ENCODE measurements at regions not wholly inside any gene's neighbourhood (a gene's known extent, or its start where the extent isn't known, plus 50 kb on each side); places are given as distances from the start of the nearest gene placed in this dataset.

DNA sequence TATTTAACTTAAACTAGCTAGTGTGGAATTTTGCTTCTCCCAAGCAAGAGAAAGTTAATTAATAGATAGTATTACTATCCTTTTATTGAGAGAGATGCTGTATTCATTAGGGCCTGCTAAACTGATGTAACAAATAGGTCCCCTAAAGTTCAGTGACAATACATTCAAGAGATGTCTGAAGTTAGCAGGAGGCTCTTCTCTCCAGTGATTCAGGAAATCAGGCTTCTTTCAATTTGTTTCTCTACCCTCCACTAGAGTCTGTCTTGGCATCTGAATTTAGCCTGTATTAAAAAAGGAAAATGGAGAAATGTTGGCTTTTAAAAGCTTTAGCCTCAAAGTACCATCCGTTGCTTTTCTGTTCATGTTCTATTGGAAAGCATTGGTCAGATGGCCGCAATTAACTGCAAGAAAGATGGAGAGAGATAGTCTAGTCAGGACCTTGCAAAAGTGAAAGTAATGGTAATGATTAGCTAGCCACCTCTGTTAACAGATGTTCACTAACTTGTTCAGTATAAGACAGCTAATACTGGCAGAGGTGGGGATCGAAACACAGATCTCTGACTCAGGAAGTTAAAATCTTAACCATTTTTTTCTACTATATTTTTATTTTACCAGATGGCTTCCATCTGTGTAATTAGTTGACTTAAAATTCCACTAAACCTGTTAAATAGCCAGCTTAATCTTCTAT lies 786.8 kb downstream of the TMTC2 start:
- H3K4me3 ChIP-seq (ENCODE audit: low read depth, low read length), result no peak overlapping the region

DNA sequence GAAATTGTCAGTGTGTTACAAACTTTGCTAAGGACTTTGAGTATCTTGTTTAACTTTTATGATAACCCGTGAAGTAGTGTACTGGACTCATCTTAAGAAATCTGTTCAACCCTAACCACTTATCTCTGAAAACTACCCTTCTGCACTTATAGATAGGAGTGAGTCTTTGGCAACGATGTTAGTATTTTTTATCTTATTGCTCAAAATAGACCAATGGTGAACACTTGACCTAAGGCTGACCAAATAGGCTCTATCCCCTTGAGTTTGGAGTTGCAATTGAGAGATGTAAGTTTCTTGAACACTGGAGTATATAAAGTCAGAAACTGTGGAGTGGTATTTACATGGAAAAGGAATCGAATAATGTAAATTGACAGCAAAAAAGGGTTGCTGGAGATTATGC lies 786.1 kb downstream of the TMTC2 start:
- Histone ChIP-seq H3K27ac (no peak overlapping the region), H3K4me3 (ENCODE audit: low read depth, low read length) (no peak overlapping the region), H3K9me3 (ENCODE audit: severe bottlenecking) (no peaks in the 10 kb centered on the region), H3K36me3 (no peaks in the 10 kb centered on the region), H3K27me3 (ENCODE audit: insufficient read depth, low read depth, severe bottlenecking) (no peaks in the 10 kb centered on the region)
- DNase-seq, result no peak
- no peak for TF ChIP-seq CTCF (IDR thresholded peaks at IDR 0.05; ENCODE audit: low read depth, low read length)

More for the DNA sequence above, 786.8 kb downstream of the TMTC2 start:
- no peak for TF ChIP-seq CTCF (IDR thresholded peaks at IDR 0.05; ENCODE audit: low read depth, low read length)
- DNase-seq, result no peak
- Histone ChIP-seq H3K9me3 (ENCODE audit: severe bottlenecking) (no peaks in the 10 kb centered on the region), H3K36me3 (no peaks in the 10 kb centered on the region), H3K27ac (no peak overlapping the region), H3K27me3 (ENCODE audit: insufficient read depth, low read depth, severe bottlenecking) (no peaks in the 10 kb centered on the region)

DNA sequence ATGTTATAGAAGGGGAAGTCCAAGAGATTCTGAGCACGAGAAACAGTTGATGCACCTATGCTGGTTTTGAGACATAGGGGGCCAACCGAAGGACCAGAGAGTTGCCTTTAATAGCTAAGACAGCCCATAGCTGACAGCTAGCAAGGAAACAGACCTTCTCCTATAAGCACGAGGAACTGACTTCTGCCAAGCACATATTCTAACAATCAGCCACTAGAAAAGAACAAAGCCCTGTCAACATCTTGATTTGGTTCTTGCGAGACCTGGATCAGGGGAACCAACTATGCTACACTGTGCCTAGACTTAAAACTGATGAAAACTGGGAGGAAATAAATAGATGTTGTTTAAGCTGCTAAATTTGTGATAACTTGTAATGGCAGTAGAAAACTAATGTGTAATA lies 785.6 kb downstream of the TMTC2 start:
- TF ChIP-seq CTCF (IDR thresholded peaks at IDR 0.05; ENCODE audit: low read depth, low read length), result no peak

DNA sequence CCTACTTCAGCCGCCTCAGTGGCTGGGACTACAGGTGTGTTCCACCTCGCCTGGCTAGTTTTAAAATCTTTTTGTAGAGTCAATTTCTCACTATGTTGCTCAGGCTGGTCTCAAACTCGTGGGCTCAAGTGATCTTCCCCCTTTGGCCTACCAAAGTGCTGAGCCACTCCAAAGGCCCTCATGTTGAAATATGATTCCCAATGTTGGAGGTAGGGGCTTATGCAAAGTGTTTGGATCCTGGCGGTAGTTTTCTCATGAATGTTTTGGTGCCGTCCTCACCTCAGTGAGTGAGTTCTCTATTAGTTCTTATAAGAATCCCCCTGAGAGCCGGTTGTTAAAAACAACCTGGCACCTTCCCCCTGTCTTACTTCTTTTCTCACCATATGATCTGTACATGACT lies 784.6 kb downstream of the TMTC2 start:
- no peak for TF ChIP-seq CTCF (IDR thresholded peaks at IDR 0.05; ENCODE audit: low read depth, low read length)
- no peak for DNase-seq
- H3K36me3 ChIP-seq, result no peaks in the 10 kb centered on the region
- no peaks in the 10 kb centered on the region for H3K9me3 ChIP-seq (ENCODE audit: severe bottlenecking)
- H3K27me3 ChIP-seq (ENCODE audit: insufficient read depth, low read depth, severe bottlenecking), result no peaks in the 10 kb centered on the region
- H3K4me3 ChIP-seq (ENCODE audit: low read depth, low read length), result no peak overlapping the region
- no peak overlapping the region for H3K27ac ChIP-seq

More for the DNA sequence above, 785.6 kb downstream of the TMTC2 start:
- H3K9me3 ChIP-seq (ENCODE audit: severe bottlenecking), result no peaks in the 10 kb centered on the region
- no peak overlapping the region for H3K4me3 ChIP-seq (ENCODE audit: low read depth, low read length)
- no peak for DNase-seq
- H3K27ac ChIP-seq, result no peak overlapping the region
- no peaks in the 10 kb centered on the region for H3K36me3 ChIP-seq
- no peaks in the 10 kb centered on the region for H3K27me3 ChIP-seq (ENCODE audit: insufficient read depth, low read depth, severe bottlenecking)

DNA sequence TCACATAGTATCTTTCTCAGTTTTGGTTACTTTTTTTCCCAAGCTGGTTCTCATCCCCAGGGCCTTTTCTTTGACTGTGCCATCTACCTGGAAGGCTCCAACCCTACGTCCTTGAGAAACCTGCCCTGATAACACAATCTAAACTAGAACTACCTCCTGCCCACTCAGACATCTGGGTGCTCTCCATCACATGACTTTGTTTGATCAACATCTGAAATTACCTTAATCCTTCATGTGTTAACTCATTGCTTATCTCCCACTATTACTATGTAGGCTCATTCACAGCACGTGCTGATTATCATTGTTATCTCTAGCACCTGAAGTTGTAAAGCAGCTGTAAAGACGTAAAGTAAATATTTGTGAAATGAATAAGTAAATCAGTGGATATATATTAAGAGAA lies 784.0 kb downstream of the TMTC2 start:
- no peaks in the 10 kb centered on the region for H3K36me3 ChIP-seq
- H3K9me3 ChIP-seq (ENCODE audit: severe bottlenecking), result no peaks in the 10 kb centered on the region
- H3K27ac ChIP-seq, result no peak overlapping the region
- no peak overlapping the region for H3K4me3 ChIP-seq (ENCODE audit: low read depth, low read length)
- no peak for DNase-seq
- H3K27me3 ChIP-seq (ENCODE audit: insufficient read depth, low read depth, severe bottlenecking), result no peaks in the 10 kb centered on the region
- no peak for TF ChIP-seq CTCF (IDR thresholded peaks at IDR 0.05; ENCODE audit: low read depth, low read length)

All from WERI-Rb-1 (cell line).